ENCODE measurements at regions not wholly inside any gene's neighbourhood (a gene's known extent, or its start where the extent isn't known, plus 50 kb on each side); places are given as distances from the start of the nearest gene placed in this dataset.

DNA sequence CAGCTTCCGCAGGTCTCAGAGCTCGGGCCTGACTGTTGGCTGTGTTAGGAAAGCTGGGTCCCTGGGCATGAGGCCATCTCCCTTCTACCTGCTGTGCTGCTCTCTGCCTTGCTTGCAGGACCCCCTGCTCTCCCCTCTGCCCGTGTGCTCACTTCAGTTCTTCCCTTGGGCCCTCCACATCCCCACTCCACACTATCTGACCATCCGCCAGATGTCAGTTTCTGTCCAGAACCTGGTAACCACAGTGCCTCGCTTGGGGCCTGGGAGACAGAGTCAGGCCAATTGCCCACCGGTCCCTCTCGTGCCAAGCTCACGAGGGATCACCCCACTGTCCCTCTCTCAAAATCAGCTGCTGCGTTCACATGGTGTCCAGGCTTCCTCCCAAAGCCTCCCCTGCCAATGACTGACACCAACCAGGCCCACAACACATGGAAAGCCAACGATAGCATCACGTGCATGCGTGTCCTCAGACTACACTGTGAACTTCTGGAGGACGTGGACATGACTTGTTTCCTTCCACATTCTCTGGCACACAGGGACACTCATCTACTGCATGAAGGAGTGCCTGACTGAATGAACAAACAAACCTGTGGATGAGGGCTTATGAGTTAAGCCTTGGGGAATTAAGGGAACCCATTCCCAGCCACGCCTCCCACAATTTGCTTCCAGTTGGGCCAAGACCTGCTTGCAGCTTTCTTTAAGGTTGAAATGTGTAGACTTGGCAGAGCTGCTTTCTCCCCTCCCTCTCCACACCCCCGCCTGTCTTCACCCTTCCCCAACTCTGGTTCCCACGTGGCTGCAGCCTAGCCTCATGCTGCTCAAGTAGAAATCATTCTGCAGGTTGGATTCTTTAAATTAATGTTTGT lies 72.5 kb upstream of the ZNF423 start:
- TF ChIP-seq, protein P1, sequence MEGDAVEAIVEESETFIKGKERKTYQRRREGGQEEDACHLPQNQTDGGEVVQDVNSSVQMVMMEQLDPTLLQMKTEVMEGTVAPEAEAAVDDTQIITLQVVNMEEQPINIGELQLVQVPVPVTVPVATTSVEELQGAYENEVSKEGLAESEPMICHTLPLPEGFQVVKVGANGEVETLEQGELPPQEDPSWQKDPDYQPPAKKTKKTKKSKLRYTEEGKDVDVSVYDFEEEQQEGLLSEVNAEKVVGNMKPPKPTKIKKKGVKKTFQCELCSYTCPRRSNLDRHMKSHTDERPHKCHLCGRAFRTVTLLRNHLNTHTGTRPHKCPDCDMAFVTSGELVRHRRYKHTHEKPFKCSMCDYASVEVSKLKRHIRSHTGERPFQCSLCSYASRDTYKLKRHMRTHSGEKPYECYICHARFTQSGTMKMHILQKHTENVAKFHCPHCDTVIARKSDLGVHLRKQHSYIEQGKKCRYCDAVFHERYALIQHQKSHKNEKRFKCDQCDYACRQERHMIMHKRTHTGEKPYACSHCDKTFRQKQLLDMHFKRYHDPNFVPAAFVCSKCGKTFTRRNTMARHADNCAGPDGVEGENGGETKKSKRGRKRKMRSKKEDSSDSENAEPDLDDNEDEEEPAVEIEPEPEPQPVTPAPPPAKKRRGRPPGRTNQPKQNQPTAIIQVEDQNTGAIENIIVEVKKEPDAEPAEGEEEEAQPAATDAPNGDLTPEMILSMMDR (conservative IDR thresholded peaks at IDR 0.05 in 1 of 2, IDR thresholded peaks at IDR 0.05 in 1 of 2; ENCODE audit: extremely low read depth in 1 of 2, insufficient read depth in 1 of 2, low read depth in 1 of 2, low read length in 2 of 2): no peak
- TF ChIP-seq EZH2 (IDR thresholded peaks at IDR 0.05; ENCODE audit: borderline replicate concordance, low read length): no peak

All from mammary epithelial cell (primary cell).